ENCODE measurements at regions not wholly inside any gene's neighbourhood (a gene's known extent, or its start where the extent isn't known, plus 50 kb on each side); places are given as distances from the start of the nearest gene placed in this dataset.

- DNase-seq (ENCODE audit: low spot score), result peak; percentile 52
Observed at GRCh38 chr2:8030573-8031303, 651.1 kb upstream of the ID2 start.

GRCh38 chr2:8031370-8031769, 650.5 kb upstream of the ID2 start:
- DNase-seq (ENCODE audit: low spot score), result no peak

GRCh38 chr2:8033546-8034096, 648.2 kb upstream of the ID2 start:
- DNase-seq (ENCODE audit: low spot score), result no peak

GRCh38 chr2:8036366-8036765, 645.5 kb upstream of the ID2 start:
- no peak for DNase-seq (ENCODE audit: low spot score)

GRCh38 chr2:8039732-8040131, 642.1 kb upstream of the ID2 start:
- DNase-seq (ENCODE audit: low spot score), result no peak

GRCh38 chr2:8043295-8043694, 638.6 kb upstream of the ID2 start:
- no peak for DNase-seq (ENCODE audit: low spot score)

- no peak for DNase-seq (ENCODE audit: low spot score)
Observed at GRCh38 chr2:8044046-8044594, 637.7 kb upstream of the ID2 start.

GRCh38 chr2:8045081-8045614, 636.7 kb upstream of the ID2 start:
- DNase-seq (ENCODE audit: low spot score), result no peak

- no peak for DNase-seq (ENCODE audit: low spot score)
Observed at GRCh38 chr2:8046849-8047248, 635.0 kb upstream of the ID2 start.

- peak; percentile 36 for DNase-seq (ENCODE audit: low spot score)
Observed at GRCh38 chr2:8049176-8049575, 632.7 kb upstream of the ID2 start.

GRCh38 chr2:8049851-8050571, 631.8 kb upstream of the ID2 start:
- DNase-seq (ENCODE audit: low spot score), result no peak

- no peak for DNase-seq (ENCODE audit: low spot score)
Observed at GRCh38 chr2:8053216-8053615, 628.6 kb upstream of the ID2 start.

GRCh38 chr2:8054070-8054469, 627.8 kb upstream of the ID2 start:
- DNase-seq (ENCODE audit: low spot score), result no peak

GRCh38 chr2:8058652-8059051, 623.2 kb upstream of the ID2 start:
- DNase-seq (ENCODE audit: low spot score), result no peak

GRCh38 chr2:8059255-8059654, 622.6 kb upstream of the ID2 start:
- no peak for DNase-seq (ENCODE audit: low spot score)

- DNase-seq (ENCODE audit: low spot score), result no peak
Observed at GRCh38 chr2:8059794-8060193, 622.1 kb upstream of the ID2 start.

- DNase-seq (ENCODE audit: low spot score), result no peak
Observed at GRCh38 chr2:8061219-8061618, 620.6 kb upstream of the ID2 start.

- no peak for DNase-seq (ENCODE audit: low spot score)
Observed at GRCh38 chr2:8064603-8065002, 617.3 kb upstream of the ID2 start.

- no peak for DNase-seq (ENCODE audit: low spot score)
Observed at GRCh38 chr2:8065191-8065590, 616.7 kb upstream of the ID2 start.

- DNase-seq (ENCODE audit: low spot score), result no peak
Observed at GRCh38 chr2:8067784-8068336, 614.0 kb upstream of the ID2 start.

- no peak for DNase-seq (ENCODE audit: low spot score)
Observed at GRCh38 chr2:8072907-8073306, 608.9 kb upstream of the ID2 start.

- no peak for DNase-seq (ENCODE audit: low spot score)
Observed at GRCh38 chr2:8073916-8074315, 607.9 kb upstream of the ID2 start.
